SU-DHL-6 (cell line): ENCODE measurements at regions not wholly inside any gene's neighbourhood (a gene's known extent, or its start where the extent isn't known, plus 50 kb on each side); places are given as distances from the start of the nearest gene placed in this dataset.
"Not testable (repeated sequence)": the region's sequence is repeated elsewhere in the genome, so short reads cannot be mapped to it uniquely, and the experiment has no call there.

ENCODE experiments used
- CTCF ChIP-seq: fragments of 200-600 bp; sonication (generic); IDR thresholded peaks from one replicate; pipeline ENCODE4 v1.5.1; 2017; ENCODE audit warnings: antibody characterized with exemption, mild to moderate bottlenecking, low read length, moderate library complexity; ENCODE audit not compliant: insufficient read depth, poor library complexity, severe bottlenecking
- EZH2phosphoT487 ChIP-seq: fragments of 200-600 bp; sonication (generic), shearing (Covaris generic); conservative IDR thresholded peaks from 2 replicates; pipeline ENCODE4 v1.6.1; 2018; ENCODE audit warnings: mild to moderate bottlenecking, antibody characterized with exemption, low read length, moderate library complexity, mixed read lengths

GRCh38 chr6:112479975-112480374 lies 132.8 kb downstream of the RFPL4B start:
- not testable (repeated sequence) for TF ChIP-seq CTCF, EZH2phosphoT487
